ENCODE measurements at regions not wholly inside any gene's neighbourhood (a gene's known extent, or its start where the extent isn't known, plus 50 kb on each side); places are given as distances from the start of the nearest gene placed in this dataset.

- POLR2A ChIA-PET: no interaction called here
- no peaks in the 10 kb centered on the region for H3K27me3 Mint-ChIP-seq (ENCODE audit: low read depth)
- DNase-seq (ENCODE audit: low spot score): no peak
Measured at GRCh38 chrX:42704454-42704853, 73.5 kb downstream of the PPP1R2C start.

GRCh38 chrX:42697544-42697943 is 80.4 kb downstream of the PPP1R2C start:
- TF ChIP-seq ZSCAN18 (CRISPR knock-in tag; IDR thresholded peaks at IDR 0.05) (no peak), TEAD1 (CRISPR knock-in tag; IDR thresholded peaks at IDR 0.05) (no peak), MAX (CRISPR knock-in tag; IDR thresholded peaks at IDR 0.05) (no peak), MXD4 (CRISPR knock-in tag; IDR thresholded peaks at IDR 0.05; ENCODE audit: borderline replicate concordance) (no peak), USF2 (CRISPR knock-in tag; IDR thresholded peaks at IDR 0.05) (no peak), ZNF263 (CRISPR knock-in tag; IDR thresholded peaks at IDR 0.05; ENCODE audit: low read depth) (no peak)
- ChIA-PET POLR2A (no interaction called here), CTCF (no interaction called here)
- no peak overlapping the region for H3K4me3 Mint-ChIP-seq
- H3K4me1 Mint-ChIP-seq: peaks cover 8% of the 10 kb centered on the region
- H3K27me3 Mint-ChIP-seq (ENCODE audit: low read depth): no peaks in the 10 kb centered on the region; the same call in 1 of the 2 replicates
- ATAC-seq (no peak), DNase-seq (ENCODE audit: low spot score) (no peak)
- H3K27ac Mint-ChIP-seq: no peak overlapping the region
- 0 out of 2 replicates have a peak, but pooled peaks cover 3% of the 10 kb centered on the region for H3K36me3 Mint-ChIP-seq
- H3K9me3 Mint-ChIP-seq: peaks cover 3% of the 10 kb centered on the region; the same call in 1 of the 2 replicates

More at GRCh38 chrX:42704454-42704853, 73.5 kb downstream of the PPP1R2C start:
- CTCF ChIA-PET: interaction anchor here (1.0 kb wide), 1 partner anchor 11 kb away, joined by 4 read pairs; no protein-coding TSS in a partner anchor
- Mint-ChIP-seq H3K27ac (no peak overlapping the region), H3K4me3 (no peak overlapping the region), H3K4me1 (no peaks in the 10 kb centered on the region), H3K36me3 (no peaks in the 10 kb centered on the region), H3K9me3 (no peaks in the 10 kb centered on the region; the same call in 1 of the 2 replicates)
- ATAC-seq: no peak
- TF ChIP-seq ZNF671 (CRISPR knock-in tag; IDR thresholded peaks at IDR 0.05) (no peak), KAT7 (CRISPR knock-in tag; IDR thresholded peaks at IDR 0.05; ENCODE audit: borderline replicate concordance) (no peak), SMAD3 (CRISPR knock-in tag; IDR thresholded peaks at IDR 0.05; ENCODE audit: borderline replicate concordance) (no peak), JAZF1 (CRISPR knock-in tag; IDR thresholded peaks at IDR 0.05) (no peak), ESRRA (CRISPR knock-in tag; IDR thresholded peaks at IDR 0.05; ENCODE audit: borderline replicate concordance) (no peak), OVOL2 (CRISPR knock-in tag; IDR thresholded peaks at IDR 0.05; ENCODE audit: borderline replicate concordance) (no peak), IRF2 (CRISPR knock-in tag; IDR thresholded peaks at IDR 0.05; ENCODE audit: borderline replicate concordance, low read depth) (no peak), FOXK1 (CRISPR knock-in tag; IDR thresholded peaks at IDR 0.05) (no peak), TCF7 (CRISPR knock-in tag; IDR thresholded peaks at IDR 0.05; ENCODE audit: low read depth) (no peak), AFF4 (CRISPR knock-in tag; IDR thresholded peaks at IDR 0.05; ENCODE audit: borderline replicate concordance) (no peak), NFYB (CRISPR knock-in tag; conservative IDR thresholded peaks at IDR 0.05; ENCODE audit: low read depth) (no peak), CBFB (CRISPR knock-in tag; IDR thresholded peaks at IDR 0.05; ENCODE audit: low read depth) (no peak), GTF2I (CRISPR knock-in tag; conservative IDR thresholded peaks at IDR 0.05) (no peak), USF2 (CRISPR knock-in tag; IDR thresholded peaks at IDR 0.05) (no peak), ZNF425 (CRISPR knock-in tag; conservative IDR thresholded peaks at IDR 0.05) (no peak), ZNF121 (CRISPR knock-in tag; IDR thresholded peaks at IDR 0.05) (no peak), NFATC4 (CRISPR knock-in tag; IDR thresholded peaks at IDR 0.05) (no peak), SOX15 (CRISPR knock-in tag; IDR thresholded peaks at IDR 0.05) (no peak)

Data from WTC11 (cell line).